Type B pancreatic cell (in vitro differentiated cells): ENCODE measurements at regions not wholly inside any gene's neighbourhood (a gene's known extent, or its start where the extent isn't known, plus 50 kb on each side); places are given as distances from the start of the nearest gene placed in this dataset.

Experiments
- DNase-seq: peaks from one replicate; pipeline ENCODE4 v3.0.0; 2021; ENCODE audit warnings: mixed read lengths; ENCODE audit not compliant: unreplicated experiment; ENCODE audit errors: extremely low spot score
- H3K27ac Mint-ChIP-seq: 2 replicates; pipeline ENCODE4 v1.8.0; 2021; ENCODE audit warnings: mild to moderate bottlenecking, mixed read lengths
- H3K27me3 Mint-ChIP-seq: 2 replicates; pipeline ENCODE4 v1.8.0; 2021; ENCODE audit warnings: mixed read lengths
- H3K36me3 Mint-ChIP-seq: 2 replicates; pipeline ENCODE4 v1.8.0; 2021; ENCODE audit warnings: mixed read lengths
- H3K4me1 Mint-ChIP-seq: one replicate; pipeline ENCODE4 v1.8.0; 2021; ENCODE audit warnings: mixed read lengths; ENCODE audit not compliant: unreplicated experiment
- H3K4me3 Mint-ChIP-seq: 2 replicates; pipeline ENCODE4 v1.8.0; 2021; ENCODE audit warnings: mild to moderate bottlenecking, mixed read lengths
- H3K9me3 Mint-ChIP-seq: 2 replicates; pipeline ENCODE4 v1.8.0; 2021; ENCODE audit warnings: mixed read lengths
- CTCF ChIP-seq: fragments of 200-600 bp; sonication (generic); conservative IDR thresholded peaks from 2 replicates; pipeline ENCODE4 v1.5.0; 2021; ENCODE audit warnings: antibody characterized with exemption, mild to moderate bottlenecking

GRCh38 chr14:49191380-49191779 lies 394.8 kb downstream of the RPS29 start:
- Mint-ChIP-seq H3K4me1 (peaks cover 9% of the 10 kb centered on the region), H3K9me3 (no peaks in the 10 kb centered on the region)
- no peak for TF ChIP-seq CTCF

GRCh38 chr14:49189375-49189774 lies 396.8 kb downstream of the RPS29 start:
- TF ChIP-seq CTCF: no peak
- no peaks in the 10 kb centered on the region for H3K9me3 Mint-ChIP-seq
- no peak overlapping the region for H3K27ac Mint-ChIP-seq
- H3K4me1 Mint-ChIP-seq: peaks cover 9% of the 10 kb centered on the region
- no peak overlapping the region for H3K4me3 Mint-ChIP-seq
- H3K36me3 Mint-ChIP-seq: no peaks in the 10 kb centered on the region
- no peak for DNase-seq
- no peaks in the 10 kb centered on the region for H3K27me3 Mint-ChIP-seq

More at GRCh38 chr14:49191380-49191779, 394.8 kb downstream of the RPS29 start:
- H3K27me3 Mint-ChIP-seq: no peaks in the 10 kb centered on the region
- H3K4me3 Mint-ChIP-seq: no peak overlapping the region
- H3K36me3 Mint-ChIP-seq: no peaks in the 10 kb centered on the region
- H3K27ac Mint-ChIP-seq: no peak overlapping the region
- DNase-seq: no peak

- H3K4me1 Mint-ChIP-seq: peaks cover 9% of the 10 kb centered on the region
- no peaks in the 10 kb centered on the region for H3K9me3 Mint-ChIP-seq
- no peak for DNase-seq
- H3K27ac Mint-ChIP-seq: no peak overlapping the region
- no peak for TF ChIP-seq CTCF
- H3K36me3 Mint-ChIP-seq: no peaks in the 10 kb centered on the region
- H3K4me3 Mint-ChIP-seq: no peak overlapping the region
- H3K27me3 Mint-ChIP-seq: no peaks in the 10 kb centered on the region
These were observed 398.4 kb downstream of the RPS29 start for GRCh38 chr14:49187799-49188198.

GRCh38 chr14:49173765-49174373 lies 412.3 kb downstream of the RPS29 start:
- H3K9me3 Mint-ChIP-seq: no peaks in the 10 kb centered on the region
- no peaks in the 10 kb centered on the region for H3K36me3 Mint-ChIP-seq
- peak; percentile 86 for TF ChIP-seq CTCF
- H3K4me1 Mint-ChIP-seq: no peaks in the 10 kb centered on the region
- no peak for DNase-seq
- H3K27me3 Mint-ChIP-seq: no peaks in the 10 kb centered on the region
- no peak overlapping the region for H3K27ac Mint-ChIP-seq
- no peak overlapping the region for H3K4me3 Mint-ChIP-seq

GRCh38 chr14:49164074-49164473 lies 422.1 kb downstream of the RPS29 start:
- TF ChIP-seq CTCF: no peak
- Mint-ChIP-seq H3K36me3 (no peaks in the 10 kb centered on the region), H3K4me3 (no peak overlapping the region), H3K27me3 (peaks cover 15% of the 10 kb centered on the region), H3K9me3 (no peaks in the 10 kb centered on the region), H3K4me1 (no peaks in the 10 kb centered on the region), H3K27ac (no peak overlapping the region)
- DNase-seq: no peak

- DNase-seq: no peak
- no peak for TF ChIP-seq CTCF
- H3K27ac Mint-ChIP-seq: no peak overlapping the region
- H3K4me1 Mint-ChIP-seq: no peaks in the 10 kb centered on the region
- peaks cover 7% of the 10 kb centered on the region for H3K27me3 Mint-ChIP-seq
- H3K9me3 Mint-ChIP-seq: peaks cover 5% of the 10 kb centered on the region
- H3K36me3 Mint-ChIP-seq: no peaks in the 10 kb centered on the region
- no peak overlapping the region for H3K4me3 Mint-ChIP-seq
These were observed 425.2 kb downstream of the RPS29 start for GRCh38 chr14:49160983-49161382.
